ENCODE measurements at regions not wholly inside any gene's neighbourhood (a gene's known extent, or its start where the extent isn't known, plus 50 kb on each side); places are given as distances from the start of the nearest gene placed in this dataset.

DNA sequence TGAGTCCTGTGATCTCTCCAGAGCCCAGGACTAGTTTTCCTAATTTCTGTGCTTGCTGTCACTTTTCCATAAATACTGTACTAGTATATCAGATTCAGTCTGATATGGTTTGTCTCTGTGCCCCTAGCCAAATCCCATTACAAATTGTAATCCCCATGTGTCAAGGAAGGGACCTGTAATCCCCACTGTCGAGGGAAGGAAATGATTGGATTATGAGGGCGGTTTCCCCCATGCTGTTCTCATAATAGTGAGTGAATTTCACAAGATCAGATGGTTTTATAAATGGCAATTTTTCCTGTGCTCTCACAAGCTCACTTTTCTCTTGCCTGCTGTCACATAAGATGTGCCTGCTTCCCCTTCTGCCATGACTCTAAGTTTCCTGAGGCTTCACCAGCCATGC is 54.8 kb upstream of the IFRD1 start:
- Histone ChIP-seq H3K4me2 (ENCODE audit: low read depth, low read length, poor library complexity, severe bottlenecking) (no peak overlapping the region), H3K4me1 (ENCODE audit: low read length) (peaks cover 9% of the 10 kb centered on the region), H3K4me3 (ENCODE audit: low read length) (no peak overlapping the region), H3K9me2 (replicated peaks; ENCODE audit: insufficient read depth, low read length) (no peaks in the 10 kb centered on the region), H3K27me3 (ENCODE audit: low read length) (no peaks in the 10 kb centered on the region), H2AFZ (ENCODE audit: low read length) (no peak overlapping the region), H3K27ac (ENCODE audit: low read length) (no peak overlapping the region), H3K36me3 (ENCODE audit: insufficient read depth, low read length) (no peaks in the 10 kb centered on the region), H3K9ac (ENCODE audit: low read length) (no peak overlapping the region), H4K20me1 (ENCODE audit: insufficient read depth, low read depth, low read length) (no peaks in the 10 kb centered on the region), H3K79me2 (ENCODE audit: low read length) (no peaks in the 10 kb centered on the region), H3K9me3 (ENCODE audit: low read length) (no peaks in the 10 kb centered on the region)
- DNase-seq = peak; percentile 36

DNA sequence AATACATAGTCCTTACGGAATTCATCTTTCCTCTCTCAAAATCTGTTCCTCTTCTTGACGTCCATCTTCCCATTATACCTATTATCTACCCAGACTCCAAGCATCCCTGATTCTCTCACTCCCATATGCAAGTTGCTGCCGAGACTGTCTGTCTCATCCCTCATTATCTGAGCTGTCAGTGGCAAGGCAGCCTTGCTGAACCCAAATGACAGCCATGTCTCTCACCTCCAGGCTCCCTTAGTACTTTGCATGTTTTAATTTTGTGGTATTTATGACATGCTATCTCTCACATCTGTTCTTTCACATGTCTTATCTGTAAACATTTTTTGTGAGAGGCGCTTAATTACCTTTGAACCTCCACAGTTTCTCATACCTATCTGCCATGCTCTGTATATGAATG is 54.4 kb upstream of the IFRD1 start:
- no peaks in the 10 kb centered on the region for H3K9me3 ChIP-seq (ENCODE audit: low read length)
- H3K4me1 ChIP-seq (ENCODE audit: low read length) = peaks cover 9% of the 10 kb centered on the region
- no peaks in the 10 kb centered on the region for H3K9me2 ChIP-seq (replicated peaks; ENCODE audit: insufficient read depth, low read length)
- H3K4me3 ChIP-seq (ENCODE audit: low read length) = no peak overlapping the region
- no peak overlapping the region for H2AFZ ChIP-seq (ENCODE audit: low read length)
- no peak overlapping the region for H3K9ac ChIP-seq (ENCODE audit: low read length)
- H3K36me3 ChIP-seq (ENCODE audit: insufficient read depth, low read length) = no peaks in the 10 kb centered on the region
- DNase-seq = peak; percentile 2
- no peak overlapping the region for H3K4me2 ChIP-seq (ENCODE audit: low read depth, low read length, poor library complexity, severe bottlenecking)
- no peaks in the 10 kb centered on the region for H4K20me1 ChIP-seq (ENCODE audit: insufficient read depth, low read depth, low read length)
- H3K27me3 ChIP-seq (ENCODE audit: low read length) = no peaks in the 10 kb centered on the region
- H3K27ac ChIP-seq (ENCODE audit: low read length) = no peak overlapping the region
- H3K79me2 ChIP-seq (ENCODE audit: low read length) = no peaks in the 10 kb centered on the region

DNA sequence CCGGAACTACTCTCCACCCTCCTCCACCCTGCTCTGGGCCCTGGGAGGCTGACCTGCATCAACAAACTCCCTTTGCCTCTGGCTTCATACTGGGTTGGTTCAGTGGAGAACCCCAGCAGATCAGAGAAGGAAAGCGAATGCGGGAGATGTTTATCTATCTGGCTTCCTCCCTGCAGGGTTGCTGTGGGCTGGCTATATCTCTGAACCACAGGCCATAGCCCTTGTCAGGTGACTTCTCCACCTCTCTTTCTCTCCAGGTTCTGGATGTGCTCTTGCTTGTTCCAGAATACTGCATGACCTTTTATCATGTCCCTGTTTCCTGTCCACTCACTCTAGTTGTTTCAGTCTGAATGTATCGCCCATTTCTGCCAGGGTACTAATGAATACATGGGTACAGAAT is 51.7 kb upstream of the IFRD1 start:
- DNase-seq = no peak
- Histone ChIP-seq H3K27me3 (ENCODE audit: low read length) (no peaks in the 10 kb centered on the region), H2AFZ (ENCODE audit: low read length) (no peak overlapping the region), H3K79me2 (ENCODE audit: low read length) (no peaks in the 10 kb centered on the region), H4K20me1 (ENCODE audit: insufficient read depth, low read depth, low read length) (no peaks in the 10 kb centered on the region), H3K4me2 (ENCODE audit: low read depth, low read length, poor library complexity, severe bottlenecking) (no peak overlapping the region), H3K27ac (ENCODE audit: low read length) (no peak overlapping the region), H3K9me2 (replicated peaks; ENCODE audit: insufficient read depth, low read length) (no peaks in the 10 kb centered on the region), H3K9me3 (ENCODE audit: low read length) (no peaks in the 10 kb centered on the region), H3K4me1 (ENCODE audit: low read length) (no peaks in the 10 kb centered on the region), H3K9ac (ENCODE audit: low read length) (no peak overlapping the region), H3K36me3 (ENCODE audit: insufficient read depth, low read length) (no peaks in the 10 kb centered on the region), H3K4me3 (ENCODE audit: low read length) (no peak overlapping the region)

DNA sequence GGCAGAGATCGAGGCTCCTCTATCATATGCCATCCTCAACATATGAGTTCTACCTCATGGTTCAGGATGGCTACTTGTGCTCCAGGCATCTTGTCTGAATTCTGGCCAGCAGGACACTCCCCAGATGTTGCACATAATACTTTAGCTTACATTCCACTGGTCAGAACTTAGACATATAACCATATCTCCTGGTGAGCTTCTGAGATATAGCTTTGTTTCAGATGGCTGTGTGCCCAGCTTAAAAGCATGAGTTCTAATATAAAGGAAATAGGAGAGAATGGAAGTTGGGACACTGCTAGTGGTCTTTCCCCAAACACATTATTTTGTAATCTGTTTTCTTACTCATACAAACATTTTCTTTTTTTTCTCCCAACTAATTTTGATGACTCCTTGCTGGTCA is 50.8 kb upstream of the IFRD1 start:
- no peak overlapping the region for H3K9ac ChIP-seq (ENCODE audit: low read length)
- H3K4me2 ChIP-seq (ENCODE audit: low read depth, low read length, poor library complexity, severe bottlenecking) = no peak overlapping the region
- DNase-seq = no peak
- H3K27me3 ChIP-seq (ENCODE audit: low read length) = no peaks in the 10 kb centered on the region
- no peaks in the 10 kb centered on the region for H4K20me1 ChIP-seq (ENCODE audit: insufficient read depth, low read depth, low read length)
- no peak overlapping the region for H3K27ac ChIP-seq (ENCODE audit: low read length)
- no peak overlapping the region for H2AFZ ChIP-seq (ENCODE audit: low read length)
- no peaks in the 10 kb centered on the region for H3K9me3 ChIP-seq (ENCODE audit: low read length)
- no peaks in the 10 kb centered on the region for H3K36me3 ChIP-seq (ENCODE audit: insufficient read depth, low read length)
- H3K4me3 ChIP-seq (ENCODE audit: low read length) = no peak overlapping the region
- H3K4me1 ChIP-seq (ENCODE audit: low read length) = no peaks in the 10 kb centered on the region
- H3K79me2 ChIP-seq (ENCODE audit: low read length) = no peaks in the 10 kb centered on the region
- no peaks in the 10 kb centered on the region for H3K9me2 ChIP-seq (replicated peaks; ENCODE audit: insufficient read depth, low read length)

DNA sequence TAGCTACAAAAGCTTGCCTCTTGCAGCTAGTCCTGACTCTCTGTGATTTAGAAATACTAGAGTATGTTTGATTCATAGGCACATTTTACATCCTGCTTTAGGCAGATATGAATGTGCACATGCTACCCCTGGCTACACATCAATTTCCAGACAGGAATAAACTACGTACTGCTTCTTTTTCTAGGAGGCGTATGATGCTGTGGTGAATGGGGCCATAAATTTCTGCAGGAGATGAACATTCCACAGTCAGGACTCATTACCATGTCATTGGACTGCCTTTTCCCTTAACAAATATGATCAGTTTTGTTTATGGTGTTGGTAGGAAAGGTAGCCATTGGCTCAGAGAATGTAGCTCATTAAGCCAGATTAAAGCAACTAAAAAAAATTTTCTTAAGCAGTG is 50.1 kb upstream of the IFRD1 start:
- DNase-seq = no peak
- H3K4me3 ChIP-seq (ENCODE audit: low read length) = no peak overlapping the region
- H3K9me2 ChIP-seq (replicated peaks; ENCODE audit: insufficient read depth, low read length) = no peaks in the 10 kb centered on the region
- no peak overlapping the region for H3K9ac ChIP-seq (ENCODE audit: low read length)
- H3K9me3 ChIP-seq (ENCODE audit: low read length) = no peaks in the 10 kb centered on the region
- no peak overlapping the region for H2AFZ ChIP-seq (ENCODE audit: low read length)
- H3K27ac ChIP-seq (ENCODE audit: low read length) = no peak overlapping the region
- H3K79me2 ChIP-seq (ENCODE audit: low read length) = no peaks in the 10 kb centered on the region
- H3K27me3 ChIP-seq (ENCODE audit: low read length) = no peaks in the 10 kb centered on the region
- no peaks in the 10 kb centered on the region for H3K36me3 ChIP-seq (ENCODE audit: insufficient read depth, low read length)
- no peak overlapping the region for H3K4me2 ChIP-seq (ENCODE audit: low read depth, low read length, poor library complexity, severe bottlenecking)
- H4K20me1 ChIP-seq (ENCODE audit: insufficient read depth, low read depth, low read length) = no peaks in the 10 kb centered on the region
- H3K4me1 ChIP-seq (ENCODE audit: low read length) = no peaks in the 10 kb centered on the region
